ENCODE measurements at regions not wholly inside any gene's neighbourhood (a gene's known extent, or its start where the extent isn't known, plus 50 kb on each side); places are given as distances from the start of the nearest gene placed in this dataset.

- Histone ChIP-seq H3K9me3 (ENCODE audit: control insufficient read depth, insufficient read depth, low read depth, low read length) (no peaks in the 10 kb centered on the region), H3K27ac (ENCODE audit: low read length) (no peak overlapping the region), H3K36me3 (ENCODE audit: control insufficient read depth, insufficient read depth, low read length) (no peaks in the 10 kb centered on the region), H3K4me3 (ENCODE audit: low read depth in 2 of 2, low read length in 2 of 2) (no peak overlapping the region), H3K27me3 (ENCODE audit: control insufficient read depth, insufficient read depth, low read length) (no peaks in the 10 kb centered on the region), H3K4me1 (ENCODE audit: control insufficient read depth, insufficient read depth, low read length) (no peaks in the 10 kb centered on the region)
- CTCF ChIA-PET = no interaction called here
- TF ChIP-seq REST (IDR thresholded peaks at IDR 0.05; ENCODE audit: insufficient read depth in 1 of 2, low read depth in 2 of 2, low read length in 1 of 2) (no peak), SIN3A (IDR thresholded peaks at IDR 0.05; ENCODE audit: borderline replicate concordance, insufficient read depth, low read depth, low read length) (no peak), TCF7L2 (IDR thresholded peaks at IDR 0.05; ENCODE audit: low read depth, low read length) (no peak), CTCF (IDR thresholded peaks at IDR 0.05) (no peak), POLR2AphosphoS5 (IDR thresholded peaks at IDR 0.05; ENCODE audit: low read depth, low read length) (no peak)
- no TSS peak for BruUV-seq (replicated peaks)
- no peak for DNase-seq (ENCODE audit: low read depth, low spot score)
- intact Hi-C loops (cut with micrococcal nuclease; ENCODE audit: unreplicated experiment) (no loop called here), in situ Hi-C loops (cut with HindIII; ENCODE audit: low pct_unique_long_range_greater_than_20kb, low sequenced_read_pairs) (no loop called here)
- POLR2A ChIA-PET = no interaction called here
- no peak for ATAC-seq
Observed at GRCh38 chr3:81199587-81199986, 561.9 kb downstream of the GBE1 start.

- ChIA-PET CTCF (no interaction called here), POLR2A (no interaction called here)
- no peaks in the 10 kb centered on the region for H3K9me3 ChIP-seq (ENCODE audit: control insufficient read depth, insufficient read depth, low read depth, low read length)
- H3K4me1 ChIP-seq (ENCODE audit: control insufficient read depth, insufficient read depth, low read length) = no peaks in the 10 kb centered on the region
- ATAC-seq = no peak
- in situ Hi-C loops (cut with HindIII; ENCODE audit: low pct_unique_long_range_greater_than_20kb, low sequenced_read_pairs) (no loop called here), intact Hi-C loops (cut with micrococcal nuclease; ENCODE audit: unreplicated experiment) (no loop called here)
- TF ChIP-seq CTCF (IDR thresholded peaks at IDR 0.05) (no peak), SIN3A (IDR thresholded peaks at IDR 0.05; ENCODE audit: borderline replicate concordance, insufficient read depth, low read depth, low read length) (no peak), REST (IDR thresholded peaks at IDR 0.05; ENCODE audit: insufficient read depth in 1 of 2, low read depth in 2 of 2, low read length in 1 of 2) (no peak), POLR2AphosphoS5 (IDR thresholded peaks at IDR 0.05; ENCODE audit: low read depth, low read length) (no peak)
- no peak overlapping the region for H3K4me3 ChIP-seq (ENCODE audit: low read depth in 2 of 2, low read length in 2 of 2)
- no peaks in the 10 kb centered on the region for H3K27me3 ChIP-seq (ENCODE audit: control insufficient read depth, insufficient read depth, low read length)
- H3K27ac ChIP-seq (ENCODE audit: low read length) = no peak overlapping the region
- DNase-seq (ENCODE audit: low read depth, low spot score) = no peak
- no peaks in the 10 kb centered on the region for H3K36me3 ChIP-seq (ENCODE audit: control insufficient read depth, insufficient read depth, low read length)
- no TSS peak for BruUV-seq (replicated peaks)
Observed at GRCh38 chr3:81198756-81199155, 562.7 kb downstream of the GBE1 start.

All from Panc1 (cell line).